Mesenchymal stem cell (in vitro differentiated cells and primary cell): ENCODE measurements at regions not wholly inside any gene's neighbourhood (a gene's known extent, or its start where the extent isn't known, plus 50 kb on each side); places are given as distances from the start of the nearest gene placed in this dataset.

Source experiments
- DNase-seq: peaks from one replicate; pipeline ENCODE4 v3.0.0-alpha.2; 2013
- H2AFZ ChIP-seq: one replicate; pipeline ENCODE4 v1.6.1; 2013; ENCODE audit warnings: low read depth, mild to moderate bottlenecking, control low read depth, inconsistent platforms, low read length, moderate library complexity
- H2AK5ac ChIP-seq: 2 replicates; pipeline ENCODE4 v1.6.1; 2013; ENCODE audit warnings: low read length, moderate library complexity, mild to moderate bottlenecking, inconsistent platforms; ENCODE audit not compliant: severe bottlenecking
- H2BK120ac ChIP-seq: one replicate; pipeline ENCODE4 v1.6.1; 2013; ENCODE audit warnings: low read depth, mild to moderate bottlenecking, inconsistent platforms, low read length, moderate library complexity
- H2BK12ac ChIP-seq, 2 experiments: one replicate each; pipeline ENCODE4 v1.6.1; 2013; ENCODE audit warnings: inconsistent platforms in 2 of 2, low read length in 2 of 2, mild to moderate bottlenecking in 2 of 2, moderate library complexity in 2 of 2, control low read depth in 1 of 2
- H2BK15ac ChIP-seq: one replicate; pipeline ENCODE4 v1.6.1; 2013; ENCODE audit warnings: mild to moderate bottlenecking, low read depth, inconsistent platforms; ENCODE audit not compliant: poor library complexity, severe bottlenecking
- H2BK5ac ChIP-seq: 2 replicates; pipeline ENCODE4 v1.6.1; 2013; ENCODE audit warnings: low read depth, mild to moderate bottlenecking, low read length, control low read depth, inconsistent platforms; ENCODE audit not compliant: poor library complexity, severe bottlenecking
- H3K14ac ChIP-seq, 2 experiments: one replicate each; pipeline ENCODE4 v1.6.1; 2013; ENCODE audit warnings: inconsistent platforms in 2 of 2, low read length in 2 of 2, control low read depth in 1 of 2, mild to moderate bottlenecking in 1 of 2, moderate library complexity in 1 of 2
- H3K18ac ChIP-seq, 2 experiments: one replicate each; pipeline ENCODE4 v1.6.1; 2013; ENCODE audit warnings: inconsistent platforms in 2 of 2, low read length in 2 of 2, control low read depth in 1 of 2, low read depth in 1 of 2, mild to moderate bottlenecking in 1 of 2
- H3K23ac ChIP-seq, 2 experiments: one replicate each; pipeline ENCODE4 v1.6.1; 2013; ENCODE audit warnings: inconsistent platforms in 2 of 2, low read length in 2 of 2, mild to moderate bottlenecking in 2 of 2, moderate library complexity in 2 of 2, control low read depth in 1 of 2
- H3K27ac ChIP-seq: 2 replicates; pipeline ENCODE4 v1.5.1; 2013; ENCODE audit warnings: mild to moderate bottlenecking, moderate library complexity, low read length, control low read depth, inconsistent platforms; ENCODE audit not compliant: poor library complexity, severe bottlenecking
- H3K27me3 ChIP-seq, 2 experiments: 2 replicates each; pipeline versions ENCODE4 v1.6.1 to v1.7.0; 2013; ENCODE audit warnings: low read length in 2 of 2, mild to moderate bottlenecking in 2 of 2, moderate library complexity in 2 of 2, control low read depth in 1 of 2, inconsistent platforms in 1 of 2; ENCODE audit not compliant: control insufficient read depth in 1 of 2, insufficient read depth in 1 of 2
- H3K36me3 ChIP-seq, 2 experiments: 2 replicates each; pipeline versions ENCODE4 v1.6.1 to v1.7.0; 2013; ENCODE audit warnings: low read length in 2 of 2, control low read depth in 1 of 2, inconsistent platforms in 1 of 2, low read depth in 1 of 2, mild to moderate bottlenecking in 1 of 2; ENCODE audit not compliant: insufficient read depth in 2 of 2, control insufficient read depth in 1 of 2
- H3K4ac ChIP-seq, 2 experiments: one replicate each; pipeline ENCODE4 v1.6.1; 2013; ENCODE audit warnings: inconsistent platforms in 2 of 2, low read length in 2 of 2, mild to moderate bottlenecking in 2 of 2, moderate library complexity in 2 of 2, control low read depth in 1 of 2, low read depth in 1 of 2
- H3K4me1 ChIP-seq: 2 replicates; pipeline ENCODE4 v1.6.1; 2013; ENCODE audit warnings: low read depth, low read length, control low read depth; ENCODE audit not compliant: control insufficient read depth, insufficient read depth
- H3K4me2 ChIP-seq: 2 replicates; pipeline ENCODE4 v1.6.1; 2013; ENCODE audit warnings: low read length, mild to moderate bottlenecking, inconsistent platforms; ENCODE audit not compliant: poor library complexity, severe bottlenecking
- H3K4me3 ChIP-seq, 2 experiments: 2 replicates each; pipeline versions ENCODE4 v1.5.1 to v1.7.0; 2013; ENCODE audit warnings: low read length in 2 of 2, mild to moderate bottlenecking in 2 of 2, control low read depth in 1 of 2, low read depth in 1 of 2; ENCODE audit not compliant: insufficient read depth in 1 of 2
- H3K79me1 ChIP-seq: replicated peaks from 2 replicates; pipeline ENCODE4 v1.6.1; 2013; ENCODE audit warnings: mild to moderate bottlenecking, control low read depth, low read length, inconsistent platforms; ENCODE audit not compliant: poor library complexity, severe bottlenecking
- H3K9ac ChIP-seq: 2 replicates; pipeline ENCODE4 v1.7.0; 2013; ENCODE audit warnings: mild to moderate bottlenecking, low read length, moderate library complexity
- H3K9me3 ChIP-seq: 2 replicates; pipeline ENCODE4 v1.7.0; 2013; ENCODE audit warnings: mild to moderate bottlenecking, low read length; ENCODE audit not compliant: control insufficient read depth
- H4K8ac ChIP-seq: one replicate; pipeline ENCODE4 v1.6.1; 2013; ENCODE audit warnings: inconsistent platforms, mild to moderate bottlenecking, low read length, moderate library complexity
- H4K91ac ChIP-seq: one replicate; pipeline ENCODE4 v1.6.1; 2013; ENCODE audit warnings: mild to moderate bottlenecking, low read length, inconsistent platforms
- WGBS: methylation state at CpG from one replicate; pipeline ENCODE4 v1.1.7; 2013; ENCODE audit warnings: mixed read lengths; 5-methylcytosine and 5-hydroxymethylcytosine counted together

DNA sequence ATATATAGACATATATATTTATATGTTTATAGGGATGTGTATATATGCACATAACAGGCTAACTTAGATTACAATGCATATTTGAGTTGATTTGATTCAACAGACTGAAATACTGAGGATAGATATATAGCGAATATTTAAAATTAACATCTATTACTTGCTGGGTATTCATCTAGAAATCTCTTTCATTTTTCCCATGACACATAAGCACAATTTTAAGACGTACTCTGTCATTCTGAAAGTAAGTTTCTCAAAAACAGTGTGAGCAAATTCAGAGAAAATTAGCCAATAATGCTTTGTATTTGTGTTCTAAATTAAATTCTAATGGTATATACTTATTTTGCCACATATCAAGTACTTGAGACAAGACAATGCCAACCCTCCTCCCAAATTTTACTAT lies 907.5 kb upstream of the MDGA2 start:
- H3K23ac ChIP-seq = no peak overlapping the region
- 80% methylated on average over 1 of the region's 2 CpGs for WGBS
- DNase-seq = no peak

DNA sequence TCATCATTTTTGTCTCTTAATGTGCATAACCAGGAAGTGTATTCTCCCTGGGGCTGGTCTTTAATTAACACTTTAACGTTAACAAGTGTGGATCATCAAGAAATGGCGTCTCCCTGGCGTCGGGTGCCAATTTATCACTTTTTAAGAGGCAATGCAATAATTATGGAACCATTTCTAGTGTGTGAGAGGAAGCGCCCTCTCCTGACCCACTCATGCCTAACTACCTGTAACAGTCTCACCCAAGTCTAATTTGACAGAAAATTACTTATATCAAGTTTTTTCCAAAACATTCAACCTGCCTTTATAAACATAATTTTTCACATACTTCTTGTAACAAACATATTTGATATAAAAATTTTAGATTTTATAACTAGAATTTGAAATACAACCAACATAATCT lies 905.3 kb upstream of the MDGA2 start:
- WGBS = 88% methylated on average over 5 of the region's 5 CpGs
- Histone ChIP-seq H3K4me2 (no peak overlapping the region), H4K91ac (no peak overlapping the region), H2AK5ac (no peak overlapping the region), H3K4me1 (no peaks in the 10 kb centered on the region), H3K27ac (no peak overlapping the region), H3K23ac (no peak overlapping the region), H3K4ac (no peak overlapping the region), H3K79me1 (no peaks in the 10 kb centered on the region), H3K36me3 (no peaks in the 10 kb centered on the region), H3K18ac (no peak overlapping the region), H2BK120ac (no peak overlapping the region), H2BK12ac (no peak overlapping the region), H3K14ac (no peak overlapping the region), H2BK15ac (no peak overlapping the region), H2BK5ac (no peak overlapping the region), H2AFZ (no peak overlapping the region), H3K27me3 (no peaks in the 10 kb centered on the region), H3K4me3 (no peak overlapping the region), H4K8ac (no peak overlapping the region), H3K9me3 (no peaks in the 10 kb centered on the region), H3K9ac (no peak overlapping the region)
- DNase-seq = no peak

More for the DNA sequence above, 907.5 kb upstream of the MDGA2 start:
- Histone ChIP-seq H3K4ac (no peak overlapping the region), H3K27me3 (no peaks in the 10 kb centered on the region), H3K9me3 (no peaks in the 10 kb centered on the region), H3K14ac (no peak overlapping the region), H2BK120ac (no peak overlapping the region), H3K27ac (no peak overlapping the region), H3K4me2 (no peak overlapping the region), H3K79me1 (no peaks in the 10 kb centered on the region), H3K36me3 (no peaks in the 10 kb centered on the region), H2AK5ac (no peak overlapping the region), H3K9ac (no peak overlapping the region), H2AFZ (no peak overlapping the region), H4K91ac (no peak overlapping the region), H2BK12ac (no peak overlapping the region), H3K4me1 (no peaks in the 10 kb centered on the region), H2BK5ac (no peak overlapping the region), H3K4me3 (no peak overlapping the region), H3K18ac (no peak overlapping the region), H2BK15ac (no peak overlapping the region), H4K8ac (no peak overlapping the region)

DNA sequence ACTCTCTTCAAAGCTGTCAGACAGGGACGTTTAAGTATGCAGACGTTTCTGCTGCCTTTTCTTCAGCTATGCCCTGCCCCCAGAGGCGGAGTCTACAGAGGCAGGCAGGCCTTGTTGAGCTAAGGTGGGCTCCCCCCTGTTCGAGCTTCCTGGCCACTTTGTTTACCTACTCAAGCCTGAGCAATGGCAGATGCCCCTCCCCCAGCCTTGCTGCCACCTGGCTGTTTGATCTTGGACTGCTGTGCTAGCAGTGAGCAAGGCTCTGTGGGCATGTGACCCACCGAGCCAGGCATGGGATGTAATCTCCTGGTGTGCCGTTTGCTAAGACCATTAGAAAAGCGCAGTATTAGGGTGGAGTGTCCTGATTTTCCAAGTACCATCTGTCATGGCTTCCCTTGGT lies 900.4 kb upstream of the MDGA2 start:
- no peak overlapping the region for H3K4me2 ChIP-seq
- no peak overlapping the region for H2BK15ac ChIP-seq
- H3K4ac ChIP-seq = no peak overlapping the region
- no peak overlapping the region for H4K8ac ChIP-seq
- no peak overlapping the region for H3K18ac ChIP-seq
- H2AK5ac ChIP-seq = no peak overlapping the region
- H3K9ac ChIP-seq = no peak overlapping the region
- no peak for DNase-seq
- H2BK12ac ChIP-seq = no peak overlapping the region
- no peak overlapping the region for H3K23ac ChIP-seq
- no peak overlapping the region for H2AFZ ChIP-seq
- H3K27ac ChIP-seq = no peak overlapping the region
- no peaks in the 10 kb centered on the region for H3K27me3 ChIP-seq
- H3K14ac ChIP-seq = no peak overlapping the region
- no peak overlapping the region for H2BK120ac ChIP-seq
- no peaks in the 10 kb centered on the region for H3K4me1 ChIP-seq
- H3K9me3 ChIP-seq = peaks cover 3% of the 10 kb centered on the region
- H3K4me3 ChIP-seq = no peak overlapping the region
- no peak overlapping the region for H2BK5ac ChIP-seq
- no peaks in the 10 kb centered on the region for H3K36me3 ChIP-seq
- 80% methylated on average over 7 of the region's 7 CpGs for WGBS
- no peak overlapping the region for H4K91ac ChIP-seq
- no peaks in the 10 kb centered on the region for H3K79me1 ChIP-seq

DNA sequence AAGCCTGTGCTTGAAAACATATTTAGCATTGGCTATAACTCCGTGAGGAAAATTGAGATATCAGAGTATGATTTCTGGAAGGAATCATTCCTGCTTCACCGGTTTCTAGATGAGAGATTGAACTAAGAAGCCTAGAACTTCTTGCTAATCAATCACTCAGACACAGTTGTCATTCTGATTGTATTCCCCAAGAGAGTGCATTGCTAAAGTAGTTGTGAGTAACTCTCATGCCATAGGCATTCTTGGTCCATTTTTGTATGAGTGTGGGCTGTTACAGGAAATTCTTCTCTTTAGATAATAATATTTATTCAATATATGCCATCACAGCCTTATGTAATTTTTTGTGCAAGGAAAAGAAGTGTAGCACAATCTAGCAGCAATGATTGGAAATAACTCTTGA lies 893.3 kb upstream of the MDGA2 start:
- 36% methylated on average over 2 of the region's 2 CpGs for WGBS
- H4K8ac ChIP-seq = no peak overlapping the region
- H2BK5ac ChIP-seq = no peak overlapping the region
- H3K9ac ChIP-seq = no peak overlapping the region
- H3K4me3 ChIP-seq = no peak overlapping the region
- no peak overlapping the region for H3K4ac ChIP-seq
- H3K4me1 ChIP-seq = no peaks in the 10 kb centered on the region
- no peaks in the 10 kb centered on the region for H3K27me3 ChIP-seq
- no peak overlapping the region for H3K23ac ChIP-seq
- H2AK5ac ChIP-seq = no peak overlapping the region
- H3K27ac ChIP-seq = no peak overlapping the region
- no peak overlapping the region for H3K4me2 ChIP-seq
- no peak overlapping the region for H4K91ac ChIP-seq
- no peak overlapping the region for H2BK15ac ChIP-seq
- H3K14ac ChIP-seq = no peak overlapping the region
- peak; percentile 10 for DNase-seq
- no peaks in the 10 kb centered on the region for H3K79me1 ChIP-seq
- H3K36me3 ChIP-seq = no peaks in the 10 kb centered on the region
- no peak overlapping the region for H2AFZ ChIP-seq
- no peak overlapping the region for H2BK12ac ChIP-seq
- H3K9me3 ChIP-seq = peaks cover 10% of the 10 kb centered on the region
- H3K18ac ChIP-seq = no peak overlapping the region
- no peak overlapping the region for H2BK120ac ChIP-seq
